Activated gamma-delta T cell (primary cell): ENCODE measurements at regions not wholly inside any gene's neighbourhood (a gene's known extent, or its start where the extent isn't known, plus 50 kb on each side); places are given as distances from the start of the nearest gene placed in this dataset.

Source experiments
- DNase-seq: peaks from one replicate; lab custom pipeline; 2025; lab: John Stamatoyannopoulos, UW

DNA sequence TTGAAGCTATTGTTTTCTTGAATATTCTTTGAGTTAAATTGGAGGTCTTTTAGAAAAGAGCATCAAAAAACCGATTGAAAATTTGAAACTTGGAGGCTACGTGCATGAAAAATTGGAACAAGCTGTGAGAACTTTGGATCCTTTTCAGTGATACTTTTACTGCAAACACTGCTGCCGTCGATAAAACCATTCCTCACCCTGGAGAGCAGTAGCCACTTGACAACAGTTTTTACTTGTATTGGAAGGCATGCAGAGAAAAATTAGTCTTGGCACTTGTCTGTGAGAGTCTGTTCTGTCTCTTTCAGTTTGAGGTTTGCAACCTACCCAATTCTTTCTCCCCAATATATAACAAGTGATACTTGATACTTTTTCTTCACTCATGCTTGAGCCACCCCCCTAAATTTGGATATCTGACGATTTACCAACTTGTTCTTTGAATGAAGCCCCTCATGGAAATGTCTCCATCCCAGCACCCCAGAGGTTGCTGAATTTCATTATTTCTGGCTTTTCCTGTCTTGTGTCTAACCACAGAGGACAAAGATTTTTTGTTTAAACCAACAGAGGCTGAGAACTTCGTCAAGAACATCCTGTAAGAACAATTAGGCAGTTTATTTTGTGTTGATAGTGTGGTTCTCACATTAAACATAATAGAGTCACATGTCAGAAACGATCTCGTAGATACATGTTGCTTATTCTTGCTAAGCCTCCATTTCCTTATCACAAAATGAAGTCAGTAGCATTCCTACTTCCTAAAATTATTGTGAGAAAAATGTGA, 307.3 kb upstream of the PLSCR5 start:
- DNase-seq: no peak

DNA sequence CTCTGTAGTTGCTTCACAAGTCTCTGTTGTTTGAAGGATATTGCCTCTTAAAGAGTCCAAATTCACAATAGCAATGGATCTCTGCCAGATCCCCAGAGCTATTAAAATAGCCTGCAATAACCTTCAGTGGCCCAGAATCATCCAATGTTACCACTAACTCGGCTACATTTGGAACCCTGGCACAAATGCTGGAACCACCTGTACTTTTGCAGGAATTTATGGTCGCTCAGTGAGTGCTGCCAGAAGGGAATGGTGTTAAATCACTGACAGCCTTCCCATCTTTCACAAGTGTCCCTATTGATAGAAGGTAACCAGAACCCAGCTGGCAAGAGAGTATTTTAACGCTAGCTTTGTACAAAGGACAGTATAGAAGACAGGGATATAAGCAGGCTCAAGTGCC, 298.8 kb upstream of the PLSCR5 start:
- DNase-seq: no peak

DNA sequence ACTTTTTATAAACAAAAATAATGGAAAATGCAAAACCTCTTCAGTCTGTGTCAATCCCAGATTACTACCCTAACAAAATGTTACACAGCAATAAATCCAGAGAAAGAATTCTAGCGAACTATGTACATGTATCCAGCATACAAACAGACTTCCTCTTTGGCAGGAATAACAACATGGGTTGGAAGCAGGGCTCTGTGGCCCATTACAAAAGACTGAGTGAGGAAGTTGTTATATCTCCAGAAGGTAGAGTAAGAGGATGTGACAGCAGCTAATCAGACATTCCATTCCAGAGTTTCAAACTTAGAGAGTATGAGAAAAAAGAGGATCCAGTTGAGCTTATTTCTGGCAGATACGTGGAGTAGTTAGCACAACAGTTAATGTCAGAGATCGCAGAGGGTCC, 294.0 kb upstream of the PLSCR5 start:
- no peak for DNase-seq

DNA sequence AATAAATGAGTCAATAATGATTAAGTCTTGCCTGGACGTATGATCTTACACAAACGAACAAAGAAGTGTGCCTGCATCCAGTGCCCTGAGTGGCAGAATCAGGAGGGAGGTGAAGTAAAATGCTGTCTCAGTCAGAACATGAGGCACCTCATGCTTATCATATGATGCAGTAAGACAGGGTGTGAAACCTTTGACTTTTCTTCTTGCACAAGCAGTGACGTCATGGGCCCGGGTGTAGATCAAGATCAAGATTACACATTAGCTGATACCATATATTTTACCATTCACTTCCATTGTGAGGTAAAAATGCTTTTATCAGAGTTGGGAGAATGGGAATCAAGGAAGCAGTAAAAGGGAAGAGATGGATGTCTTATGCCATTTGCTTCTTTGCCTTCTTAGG, 291.6 kb upstream of the PLSCR5 start:
- DNase-seq: no peak

DNA sequence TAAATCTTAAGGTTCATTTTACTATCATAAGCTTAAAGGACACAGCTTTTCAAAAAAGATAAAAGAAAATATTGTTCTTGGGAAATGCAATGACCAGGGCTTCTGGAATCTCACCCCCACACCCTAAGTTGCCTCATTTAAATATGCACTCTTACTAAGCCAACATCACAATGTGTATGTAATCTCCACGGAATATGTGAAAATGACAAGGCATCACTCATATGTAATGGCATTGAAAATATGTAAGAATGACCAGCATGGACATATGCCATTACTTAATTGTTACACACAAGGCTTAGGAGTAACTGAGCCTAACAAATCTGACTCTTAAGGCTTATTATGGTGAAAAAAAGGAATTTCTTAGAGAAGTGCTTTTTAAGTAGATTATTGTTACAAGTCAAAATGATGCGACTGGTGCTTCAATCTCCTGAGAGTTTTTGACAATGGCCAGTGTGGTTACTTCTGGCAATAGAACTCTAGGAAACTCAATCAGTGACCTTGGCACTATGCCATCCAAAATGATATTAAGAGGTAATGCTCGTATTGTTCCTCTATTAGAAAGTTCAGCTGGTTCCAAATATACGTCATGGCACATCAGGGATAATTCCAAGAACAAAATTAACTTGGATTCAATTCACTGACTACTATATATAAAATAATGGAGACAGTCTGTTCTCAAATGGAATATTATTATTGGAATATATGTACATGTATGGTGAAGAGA, 290.0 kb upstream of the PLSCR5 start:
- DNase-seq: no peak

DNA sequence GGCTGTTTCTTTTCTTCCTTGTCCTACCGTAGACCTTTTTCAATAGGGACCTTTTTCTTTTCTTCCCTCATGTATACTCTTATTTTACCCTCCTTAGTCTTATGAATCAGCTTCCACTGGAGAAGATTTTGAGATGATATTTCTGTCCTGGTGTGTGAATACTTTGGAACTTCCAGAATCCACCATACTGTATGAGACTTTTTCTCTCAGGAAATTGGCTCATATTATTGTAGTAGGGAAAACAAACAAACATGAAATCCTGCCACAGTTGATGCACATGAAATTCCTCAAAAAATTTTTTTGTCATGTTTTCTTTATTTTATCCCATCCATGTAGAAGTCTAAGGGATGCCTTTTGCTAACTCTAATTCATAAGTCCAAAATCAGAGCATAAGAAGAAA, 289.3 kb upstream of the PLSCR5 start:
- DNase-seq: no peak

DNA sequence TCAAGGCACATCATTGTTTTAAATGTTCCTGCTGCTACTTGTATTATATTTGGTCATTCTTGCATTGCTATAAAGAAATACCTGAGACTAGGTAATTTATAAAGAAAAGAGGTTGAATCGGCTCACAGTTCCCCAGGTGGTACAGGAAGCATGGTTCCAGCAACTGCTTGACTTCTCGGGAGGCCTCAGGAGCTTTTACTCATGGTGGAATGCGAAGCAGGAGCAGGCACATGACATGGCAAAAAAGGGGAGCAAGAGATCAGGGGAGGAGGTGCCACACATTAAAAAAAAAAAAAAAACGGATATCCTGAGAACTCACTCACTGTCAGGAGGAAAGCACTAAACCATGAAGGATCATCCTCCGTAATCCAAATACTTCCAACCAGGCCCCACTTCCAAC, 286.9 kb upstream of the PLSCR5 start:
- DNase-seq: no peak

DNA sequence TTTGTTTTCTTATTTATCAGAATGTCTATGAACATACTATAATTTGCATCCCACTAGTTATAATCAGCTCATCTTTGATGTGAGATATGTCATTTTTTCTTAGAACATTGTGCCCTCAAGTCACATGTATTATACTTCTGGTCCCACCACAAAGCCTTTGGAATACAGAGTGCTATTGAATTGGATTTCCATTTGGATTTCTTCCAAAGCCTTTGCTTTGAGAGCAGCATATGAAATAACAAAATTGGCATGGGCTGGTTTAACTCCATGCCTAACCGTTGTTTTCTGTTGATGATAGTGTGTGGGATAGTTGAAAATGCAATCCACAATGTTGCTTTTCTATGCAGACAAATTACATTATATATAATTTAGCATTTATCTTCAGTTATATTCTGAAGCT, 284.5 kb upstream of the PLSCR5 start:
- no peak for DNase-seq

DNA sequence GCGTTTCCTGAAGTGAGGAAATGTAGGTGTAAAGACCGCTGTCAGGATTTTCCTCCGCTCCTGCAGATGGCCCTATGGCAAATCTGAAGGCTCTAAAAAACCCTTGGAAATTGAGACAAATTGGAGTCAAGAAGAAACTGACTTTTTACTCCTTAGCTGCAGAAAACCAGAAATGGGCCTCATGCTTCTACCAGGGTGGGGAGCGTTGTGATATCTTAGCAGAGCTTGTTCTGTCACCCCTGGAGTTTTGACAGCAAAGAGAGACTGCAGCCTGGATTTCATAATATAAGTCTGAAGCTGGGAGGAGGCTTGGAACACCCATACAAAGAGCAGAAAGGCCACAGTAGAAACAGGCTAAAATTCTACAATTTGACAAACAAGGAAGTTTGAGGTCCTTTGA, 283.0 kb upstream of the PLSCR5 start:
- no peak for DNase-seq

DNA sequence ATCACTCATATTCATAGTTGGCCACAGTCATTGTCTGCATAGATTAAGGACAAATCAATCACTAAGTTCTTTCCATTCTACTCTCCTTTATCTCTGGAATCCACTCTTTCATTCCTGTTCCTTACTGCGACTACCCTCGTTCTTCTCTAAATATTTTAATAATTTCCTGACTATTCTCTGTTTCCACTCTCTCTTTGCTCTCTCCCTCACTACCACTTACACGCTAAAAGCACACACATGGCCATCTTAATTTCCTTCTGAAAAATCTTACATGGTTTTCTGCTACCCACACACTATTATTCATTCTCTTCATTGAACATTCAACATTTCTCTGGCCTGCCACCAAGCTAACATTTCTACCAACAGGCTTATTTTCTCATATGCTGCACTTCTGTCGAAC, 279.6 kb upstream of the PLSCR5 start:
- no peak for DNase-seq

DNA sequence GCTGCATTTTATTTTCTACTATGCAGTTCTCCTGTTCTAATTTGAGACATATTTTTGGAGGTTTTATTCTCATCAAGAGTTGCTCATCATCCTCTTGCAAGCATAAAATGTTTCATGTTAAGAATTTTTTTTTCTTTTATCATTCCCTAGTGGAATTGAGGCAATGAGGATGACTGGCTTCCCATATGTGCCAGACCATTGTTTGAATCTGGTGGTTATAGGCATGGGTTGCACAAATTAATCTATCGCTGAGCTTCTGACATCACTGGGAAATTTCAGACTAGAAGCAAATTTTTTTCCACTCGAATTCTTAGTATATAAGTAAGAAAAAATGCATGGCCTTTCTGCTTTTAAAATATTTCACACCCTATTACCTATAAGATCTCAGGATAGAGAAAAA, 279.1 kb upstream of the PLSCR5 start:
- no peak for DNase-seq

DNA sequence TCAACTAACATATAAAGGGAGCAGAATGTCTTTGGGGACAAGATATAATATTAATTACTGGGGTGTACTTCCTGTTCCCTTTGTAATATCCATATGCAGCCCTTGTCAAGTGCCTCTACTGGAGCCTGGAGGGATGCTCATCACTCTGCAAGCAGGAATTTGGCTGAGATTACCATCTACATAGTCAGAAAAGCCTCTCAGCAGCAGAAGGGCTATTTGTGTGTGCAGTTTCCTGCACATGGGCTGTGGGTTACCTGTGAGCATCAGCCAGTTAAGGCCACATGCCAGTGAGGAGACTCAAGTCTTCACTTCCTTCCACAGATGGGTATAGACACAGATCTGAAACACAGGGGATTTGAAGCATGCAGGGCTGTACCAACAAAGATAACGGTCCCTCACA, 278.1 kb upstream of the PLSCR5 start:
- no peak for DNase-seq

DNA sequence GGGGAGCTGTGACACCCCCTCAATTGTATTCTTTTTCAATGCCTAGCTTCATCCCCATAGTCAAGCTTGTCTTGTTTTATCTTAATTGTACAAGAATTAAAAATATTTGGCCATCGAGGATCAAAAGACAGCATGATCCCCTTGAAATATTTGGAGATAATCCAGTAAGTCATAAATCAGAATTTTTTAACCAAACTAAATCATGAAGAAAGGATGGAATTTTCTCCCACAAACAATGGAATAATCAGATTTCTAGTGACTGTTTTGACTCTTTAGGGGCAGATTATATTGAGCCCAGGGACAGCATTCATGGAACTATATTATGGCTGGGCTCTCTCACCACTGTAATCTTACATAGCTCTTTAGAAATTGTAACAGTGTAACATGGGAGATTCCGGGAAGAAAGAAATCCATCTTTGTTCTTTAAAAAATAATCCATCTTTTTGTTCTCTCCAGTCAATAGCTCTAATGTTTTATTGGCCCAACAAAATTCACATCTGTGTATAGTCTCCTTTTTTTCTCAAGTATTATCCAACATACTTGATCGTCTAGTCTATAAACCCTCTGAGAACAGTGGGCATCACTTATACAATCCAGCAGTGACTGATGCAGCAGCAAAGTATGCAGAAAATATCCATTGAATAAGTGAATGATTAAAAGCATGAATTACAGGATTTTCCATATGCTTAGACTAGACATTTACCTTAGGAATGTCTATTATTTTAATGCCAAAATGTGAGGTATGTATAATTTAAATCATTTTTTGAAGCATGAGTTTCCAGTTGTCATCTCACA, 277.0 kb upstream of the PLSCR5 start:
- no peak for DNase-seq

DNA sequence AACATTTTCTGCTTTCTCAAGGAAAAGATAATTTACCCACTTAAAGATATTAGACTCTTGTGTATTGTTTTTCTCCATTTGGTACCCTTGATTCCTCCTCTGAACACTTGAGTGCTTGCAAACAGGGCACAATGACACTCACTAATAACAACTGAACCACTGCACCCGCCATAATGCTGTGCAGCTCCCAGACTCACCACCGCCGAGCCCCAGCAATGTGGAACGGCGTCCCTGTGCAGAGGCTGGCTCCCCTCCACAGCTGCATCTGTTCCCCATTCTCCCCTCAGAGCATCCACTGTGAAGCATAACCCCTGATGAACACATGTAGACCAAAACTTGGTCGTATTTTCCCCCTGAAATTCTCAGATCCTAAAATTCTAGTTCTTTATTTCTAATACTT, 276.2 kb upstream of the PLSCR5 start:
- DNase-seq: no peak

DNA sequence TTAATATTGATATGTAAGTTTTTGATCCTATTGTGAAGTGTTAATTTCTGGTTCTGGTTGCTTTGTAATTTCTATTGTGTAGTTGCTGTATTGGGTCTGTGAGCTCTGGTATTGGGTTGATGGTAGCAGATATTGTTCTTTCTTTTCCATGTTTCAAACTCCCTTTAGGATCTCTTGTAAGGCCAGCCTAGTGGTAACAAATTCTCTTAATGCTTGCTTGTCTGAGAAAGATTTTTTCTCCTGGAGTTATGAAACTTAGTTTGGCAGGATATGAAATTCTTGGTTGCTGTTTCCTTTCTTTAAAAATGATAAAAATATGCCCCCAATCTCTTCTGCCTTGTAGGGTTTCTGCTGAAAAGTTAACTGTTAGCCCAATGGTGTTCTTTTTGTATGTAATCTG, 268.6 kb upstream of the PLSCR5 start:
- DNase-seq: no peak

DNA sequence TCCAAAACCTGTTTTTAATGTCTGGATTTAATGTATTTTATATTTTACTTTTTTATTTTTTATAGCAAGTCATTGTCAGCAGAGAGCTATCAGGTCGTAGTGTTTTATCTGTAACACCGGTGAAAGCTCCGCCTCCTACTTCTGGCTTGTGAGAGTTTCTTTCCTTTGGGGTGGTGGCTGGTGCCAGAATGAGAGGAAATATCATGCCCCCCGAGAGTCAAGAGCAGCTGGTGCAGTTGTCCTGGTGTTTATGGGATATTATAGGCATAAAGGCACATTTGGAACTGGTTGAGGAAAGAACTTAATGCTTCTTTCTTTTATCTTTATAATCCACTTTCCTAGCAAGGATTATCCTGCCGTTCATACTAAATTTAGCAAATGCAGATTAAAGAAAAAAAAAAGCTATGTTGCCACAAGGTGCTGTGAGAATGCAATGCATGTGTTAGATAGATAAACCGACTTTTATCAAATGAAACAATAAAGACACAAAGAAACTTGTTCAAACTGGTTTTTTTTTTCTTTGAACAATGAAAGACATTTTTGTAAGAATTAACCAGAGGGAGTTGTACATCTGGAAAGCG, 260.1 kb upstream of the PLSCR5 start:
- DNase-seq: no peak

DNA sequence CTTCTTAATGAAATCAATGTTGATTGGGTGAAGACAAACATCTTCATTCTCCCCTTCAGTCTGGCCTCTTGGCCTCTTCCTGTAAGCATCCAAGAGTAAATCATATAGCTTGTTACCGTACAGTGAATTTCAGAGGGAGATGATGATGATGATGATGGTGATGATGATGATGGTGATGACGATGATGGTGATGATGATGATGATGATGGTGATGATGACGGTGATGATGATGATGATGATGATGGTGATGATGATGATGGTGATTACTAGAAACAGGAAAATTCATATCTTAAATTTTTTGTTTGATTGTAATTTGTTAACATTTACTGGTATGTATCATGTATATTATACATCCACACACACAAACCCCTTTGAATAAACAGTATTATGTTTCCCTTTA, 256.1 kb upstream of the PLSCR5 start:
- DNase-seq: no peak

DNA sequence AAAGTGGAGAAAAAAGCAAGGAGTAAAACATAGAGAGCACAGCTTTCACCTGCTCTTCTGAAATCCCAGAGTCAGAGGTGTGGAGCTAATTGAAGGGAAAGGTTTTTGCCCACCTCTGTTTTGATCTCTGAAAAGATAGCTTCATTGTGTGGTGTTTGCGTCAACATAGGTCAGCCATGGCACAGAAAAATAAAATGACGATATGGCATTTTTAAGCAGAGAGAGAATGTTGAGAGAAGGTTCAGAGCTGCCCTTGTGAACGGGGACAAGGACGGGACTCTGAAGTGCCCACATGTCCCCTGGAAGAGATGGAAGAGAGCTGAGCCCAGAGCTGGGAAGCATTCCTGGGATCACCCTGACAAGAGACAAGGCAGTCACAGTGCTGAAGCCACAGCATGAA, 249.4 kb upstream of the PLSCR5 start:
- no peak for DNase-seq

DNA sequence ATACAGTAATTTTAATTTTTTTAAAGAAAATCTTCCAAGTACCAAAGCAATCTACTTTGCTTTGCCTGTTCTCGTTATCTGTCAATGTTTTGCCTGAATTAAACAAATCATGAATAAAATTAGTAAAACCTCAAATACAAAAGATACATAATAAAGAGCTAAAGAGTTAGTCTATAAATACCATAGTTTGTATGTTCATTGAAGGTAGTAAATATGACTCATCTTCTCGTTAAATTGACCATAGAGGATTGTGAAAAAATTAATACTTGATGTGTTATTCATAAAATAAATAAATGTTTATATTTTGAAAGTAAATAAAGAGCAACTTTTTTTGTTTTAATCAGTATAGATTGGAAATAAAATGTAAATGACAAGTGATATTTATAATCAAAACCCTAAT, 246.5 kb upstream of the PLSCR5 start:
- DNase-seq: no peak

DNA sequence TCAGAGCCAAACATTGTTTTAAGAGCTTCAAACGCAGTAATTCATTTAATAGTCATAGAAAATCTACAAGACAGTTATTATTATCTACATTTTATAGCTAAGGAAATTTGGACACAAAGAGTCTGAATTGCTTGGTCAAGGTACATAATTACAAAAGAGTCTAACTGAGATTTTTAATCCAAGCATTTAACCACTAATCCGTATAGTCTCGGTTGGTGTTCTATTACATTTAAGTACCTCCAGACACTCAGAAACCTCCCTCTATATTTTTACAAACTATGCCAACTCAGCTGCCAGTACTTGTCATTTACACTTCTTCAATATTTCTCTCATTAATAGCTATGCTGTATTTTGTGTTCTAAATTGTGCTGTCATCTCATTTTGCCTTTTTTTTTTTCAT, 240.2 kb upstream of the PLSCR5 start:
- DNase-seq: no peak

DNA sequence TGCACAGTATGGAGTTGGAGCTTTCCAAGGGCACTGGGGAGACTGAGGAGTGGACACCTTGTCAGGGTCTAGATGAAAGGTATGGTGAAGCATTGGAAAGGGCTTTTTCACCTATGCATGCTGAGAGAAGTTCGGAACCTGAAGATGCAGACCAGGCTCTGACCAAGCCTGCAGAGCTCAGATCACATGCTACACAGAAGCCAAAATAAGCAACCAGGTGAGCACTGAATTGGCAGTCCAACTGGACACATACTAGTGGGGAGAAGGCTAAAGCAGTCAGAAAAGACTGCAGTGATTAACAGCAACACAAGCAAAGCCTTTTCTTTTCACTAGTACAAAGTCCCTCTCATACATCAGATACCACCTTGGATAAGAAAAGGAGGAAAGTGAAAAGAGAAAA, 238.3 kb upstream of the PLSCR5 start:
- DNase-seq: no peak

DNA sequence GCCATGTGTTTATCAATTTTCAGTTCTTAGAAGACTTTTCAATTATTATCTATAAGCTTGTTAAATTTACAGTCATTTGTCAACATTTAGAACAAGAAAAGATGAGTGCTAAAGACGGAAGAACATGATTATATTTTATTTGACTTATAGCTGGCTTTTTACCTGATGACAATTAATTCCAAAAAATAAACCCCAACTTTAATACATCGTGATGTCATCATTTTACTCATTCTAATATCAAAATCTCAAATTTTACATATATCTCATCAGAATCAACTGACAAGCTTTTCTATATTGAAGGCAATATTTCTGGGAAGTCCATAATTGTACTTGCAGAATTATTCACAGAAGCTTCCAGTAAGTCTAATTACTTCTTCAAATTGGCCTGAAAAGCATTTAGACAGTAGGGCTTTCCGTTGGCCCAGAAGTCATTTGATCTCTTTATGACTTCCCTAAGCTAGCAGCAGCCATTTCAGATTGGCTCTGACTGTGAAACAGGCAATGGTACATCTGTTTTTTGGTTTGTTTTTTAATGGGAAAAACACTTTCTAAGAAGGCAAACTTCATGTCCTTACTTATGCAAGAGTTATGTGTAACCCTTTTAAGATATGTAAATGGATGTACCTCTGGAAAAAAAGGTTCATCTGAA, 234.7 kb upstream of the PLSCR5 start:
- no peak for DNase-seq
